Astrocyte of the cerebellum (primary cell): ENCODE measurements at regions not wholly inside any gene's neighbourhood (a gene's known extent, or its start where the extent isn't known, plus 50 kb on each side); places are given as distances from the start of the nearest gene placed in this dataset.

ENCODE experiments used
- DNase-seq: peaks from one replicate; pipeline ENCODE4 v3.0.0-alpha.2; 2011; ENCODE audit warnings: low read depth
- H3K4me3 ChIP-seq: 2 replicates; pipeline ENCODE4 v1.5.1; 2011; ENCODE audit warnings: mild to moderate bottlenecking, low read depth, low read length, moderate library complexity
- in situ Hi-C: cut with HindIII; loops from 2 replicates; pipeline ENCODE4 v1.10.0; 2017; ENCODE audit warnings: low sequenced_read_pairs
- TF ChIP-seq, protein P1 (sequence below): IDR thresholded peaks from 2 replicates; pipeline ENCODE4 v1.5.1; 2012; ENCODE audit warnings: low read length, low read depth, moderate library complexity, mild to moderate bottlenecking; ENCODE audit errors: missing control alignments

DNA sequence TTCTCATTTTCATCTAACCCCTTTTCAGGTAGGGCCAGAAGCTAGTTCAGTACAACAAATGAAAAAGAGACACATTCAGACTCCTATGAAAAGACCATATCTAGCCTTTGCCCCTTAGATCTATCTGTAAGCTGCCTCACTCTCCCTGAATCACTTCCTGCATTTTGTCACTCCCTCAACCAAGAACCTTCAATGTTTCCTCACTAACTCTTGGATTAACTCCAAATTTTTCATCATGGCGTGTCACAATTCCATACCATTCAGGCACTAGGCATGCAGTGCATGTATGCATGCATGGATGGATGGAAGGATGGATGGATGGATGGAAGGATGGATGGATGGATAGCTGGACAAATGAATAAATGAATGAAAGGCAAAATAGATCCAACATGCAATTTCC, 356.9 kb downstream of the TNS1 start:
- no peak for DNase-seq
- no peak overlapping the region for H3K4me3 ChIP-seq
- TF ChIP-seq, protein P1, sequence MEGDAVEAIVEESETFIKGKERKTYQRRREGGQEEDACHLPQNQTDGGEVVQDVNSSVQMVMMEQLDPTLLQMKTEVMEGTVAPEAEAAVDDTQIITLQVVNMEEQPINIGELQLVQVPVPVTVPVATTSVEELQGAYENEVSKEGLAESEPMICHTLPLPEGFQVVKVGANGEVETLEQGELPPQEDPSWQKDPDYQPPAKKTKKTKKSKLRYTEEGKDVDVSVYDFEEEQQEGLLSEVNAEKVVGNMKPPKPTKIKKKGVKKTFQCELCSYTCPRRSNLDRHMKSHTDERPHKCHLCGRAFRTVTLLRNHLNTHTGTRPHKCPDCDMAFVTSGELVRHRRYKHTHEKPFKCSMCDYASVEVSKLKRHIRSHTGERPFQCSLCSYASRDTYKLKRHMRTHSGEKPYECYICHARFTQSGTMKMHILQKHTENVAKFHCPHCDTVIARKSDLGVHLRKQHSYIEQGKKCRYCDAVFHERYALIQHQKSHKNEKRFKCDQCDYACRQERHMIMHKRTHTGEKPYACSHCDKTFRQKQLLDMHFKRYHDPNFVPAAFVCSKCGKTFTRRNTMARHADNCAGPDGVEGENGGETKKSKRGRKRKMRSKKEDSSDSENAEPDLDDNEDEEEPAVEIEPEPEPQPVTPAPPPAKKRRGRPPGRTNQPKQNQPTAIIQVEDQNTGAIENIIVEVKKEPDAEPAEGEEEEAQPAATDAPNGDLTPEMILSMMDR, result no peak
- in situ Hi-C loops, result no loop called here

DNA sequence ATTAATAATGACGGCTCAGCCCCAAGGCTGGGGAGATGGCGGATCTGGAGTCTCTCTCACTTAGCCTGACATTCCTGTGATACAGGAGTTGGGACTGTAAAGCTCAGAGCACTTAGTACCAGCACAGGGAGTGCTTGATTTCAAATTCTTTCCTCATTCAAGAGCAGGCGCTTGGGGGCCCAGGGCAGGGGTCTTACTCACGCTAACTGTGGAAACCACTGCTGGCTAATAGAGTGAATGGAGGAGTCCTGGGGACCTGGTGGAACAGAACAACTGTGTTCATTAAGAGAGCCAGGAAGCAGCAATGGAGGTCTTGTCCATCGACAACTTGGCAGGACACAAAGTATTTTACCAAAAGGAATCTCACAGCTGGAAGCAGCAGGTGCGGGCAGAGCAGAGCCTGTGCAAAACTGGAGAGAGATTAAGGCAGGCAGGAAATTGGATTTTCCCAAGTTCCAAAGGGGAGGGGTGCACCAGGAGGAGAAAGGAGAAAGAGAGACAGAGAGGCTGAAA, 358.9 kb downstream of the TNS1 start:
- no peak for DNase-seq
- H3K4me3 ChIP-seq, result no peak overlapping the region
- TF ChIP-seq, protein P1, result no peak
- in situ Hi-C loops, result no loop called here

DNA sequence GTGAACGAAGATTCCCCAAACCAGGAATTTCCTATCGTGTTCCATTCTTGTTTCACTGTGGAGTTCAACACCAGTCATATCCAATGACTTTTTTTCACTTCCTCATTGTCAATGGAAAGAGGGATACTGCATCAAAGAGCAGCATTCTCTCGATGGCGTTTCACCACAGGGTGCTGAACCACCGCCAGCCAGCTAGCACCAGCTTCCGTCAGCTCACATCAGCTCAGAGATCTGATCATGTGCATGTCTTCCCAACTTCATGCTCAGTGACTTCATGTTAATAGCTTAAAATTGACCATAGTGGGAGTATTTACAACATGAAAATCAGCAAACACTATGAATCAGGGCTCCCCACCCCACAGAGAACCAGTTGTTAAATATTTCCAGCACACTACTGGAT, 359.9 kb downstream of the TNS1 start:
- no peak for DNase-seq
- in situ Hi-C loops, result no loop called here
- H3K4me3 ChIP-seq, result no peak overlapping the region
- TF ChIP-seq, protein P1, result no peak

DNA sequence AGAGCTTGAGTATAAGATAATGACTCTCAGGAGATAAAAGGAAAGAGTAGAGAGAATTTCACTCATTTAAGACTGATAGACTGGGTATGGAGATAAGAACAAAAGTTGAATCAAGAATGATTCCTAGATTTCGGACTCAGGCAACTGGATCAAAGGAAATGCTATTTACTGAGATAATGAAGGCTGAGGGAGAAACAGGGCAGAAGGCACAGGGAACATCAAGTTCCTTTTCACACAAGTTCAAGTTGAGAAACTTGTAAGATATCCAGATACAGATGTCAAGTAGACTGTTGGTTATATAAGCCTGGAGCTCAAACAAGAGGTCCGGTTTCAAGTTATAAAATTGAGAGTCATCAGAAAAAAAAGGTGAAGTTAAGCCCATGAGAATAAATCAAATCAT, 360.8 kb downstream of the TNS1 start:
- TF ChIP-seq, protein P1, result no peak
- in situ Hi-C loops, result no loop called here
- H3K4me3 ChIP-seq, result no peak overlapping the region
- no peak for DNase-seq

DNA sequence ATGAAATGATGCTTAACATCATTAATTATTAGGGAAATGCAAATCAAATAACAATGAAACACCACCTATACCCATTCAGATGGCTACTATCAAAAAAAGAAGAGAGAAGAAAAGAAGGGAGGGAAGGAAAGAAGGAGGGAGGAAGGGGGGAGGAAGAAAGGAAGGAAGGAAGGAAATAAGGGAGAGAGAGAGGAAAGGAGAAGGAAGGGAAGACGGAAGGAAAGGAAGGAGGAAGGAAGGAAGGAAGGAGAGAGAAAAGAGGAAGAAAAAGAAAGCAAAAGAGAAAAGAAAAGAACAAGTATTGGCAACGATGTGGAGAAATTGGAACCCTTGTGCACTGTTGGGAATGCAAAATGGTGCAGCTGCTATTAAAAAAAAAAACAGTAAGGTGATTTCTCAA, 363.3 kb downstream of the TNS1 start:
- no peak overlapping the region for H3K4me3 ChIP-seq
- TF ChIP-seq, protein P1, result no peak
- in situ Hi-C loops, result no loop called here
- no peak for DNase-seq

DNA sequence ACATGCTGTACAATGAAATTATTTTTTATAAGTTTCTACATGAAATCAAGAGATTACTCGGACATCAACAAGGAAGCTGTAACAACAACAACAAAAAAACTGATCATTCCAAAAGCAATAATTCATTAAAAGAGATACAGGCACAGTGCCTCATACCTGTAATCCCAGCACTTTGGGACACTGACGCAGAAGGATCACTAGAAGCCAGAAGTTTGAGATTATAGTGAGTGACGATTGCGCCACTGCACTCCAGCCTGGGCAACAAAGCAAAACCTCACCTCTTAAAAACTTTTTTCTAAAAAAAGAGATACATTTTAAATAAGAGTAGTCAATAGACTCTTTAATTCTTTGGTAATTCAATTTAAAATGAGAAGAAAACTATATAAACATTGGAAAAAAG, 364.3 kb downstream of the TNS1 start:
- no peak overlapping the region for H3K4me3 ChIP-seq
- DNase-seq, result no peak
- in situ Hi-C loops, result no loop called here
- TF ChIP-seq, protein P1, result no peak

DNA sequence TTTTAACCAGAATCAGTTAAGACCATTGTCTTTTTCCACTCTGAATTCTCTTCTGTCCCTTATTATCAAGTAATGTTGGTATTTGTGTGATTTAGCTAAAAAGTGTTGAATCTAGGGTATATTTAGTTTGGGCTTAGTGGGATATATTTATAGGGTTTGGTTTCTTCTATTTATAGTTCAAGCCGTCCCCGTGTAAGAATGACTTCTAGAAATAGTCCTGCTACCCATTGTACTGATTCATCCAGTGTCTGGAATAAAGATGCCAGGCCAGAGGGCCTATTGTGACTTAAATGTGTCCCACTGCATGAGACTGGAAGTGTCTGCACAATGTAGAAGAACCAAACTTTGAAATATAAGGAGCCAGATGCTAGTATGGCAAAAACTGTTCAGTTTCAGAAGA, 364.8 kb downstream of the TNS1 start:
- no peak for DNase-seq
- TF ChIP-seq, protein P1, result no peak
- no peak overlapping the region for H3K4me3 ChIP-seq
- in situ Hi-C loops, result no loop called here
